Psoas muscle (tissue), 7 donors: ENCODE measurements at regions not wholly inside any gene's neighbourhood (a gene's known extent, or its start where the extent isn't known, plus 50 kb on each side); places are given as distances from the start of the nearest gene placed in this dataset.

Experiments
- ATAC-seq, 4 donors: fragments of 200-7000 bp; cut with Tn5 transposase; one replicate each; pipeline ENCODE4 v1.9.1; 2020; ENCODE audit warnings: moderate library complexity in 3 of 4, mild to moderate bottlenecking in 2 of 4
- DNase-seq, 2 donors: peaks; one replicate each; pipeline ENCODE4 v3.0.0-alpha.2; 2020
- H3K27ac ChIP-seq: fragments of 200-600 bp; one replicate; pipeline ENCODE4 v1.8.0; 2022
- H3K27me3 ChIP-seq, 3 donors: fragments of 200-600 bp in 1 of 3; one replicate each; pipeline versions ENCODE4 v1.6.1 to v1.8.0; 2013 to 2022; ENCODE audit warnings: low read length in 2 of 3, mild to moderate bottlenecking in 2 of 3, moderate library complexity in 1 of 3; ENCODE audit not compliant: insufficient read depth in 3 of 3
- H3K36me3 ChIP-seq, 2 donors: fragments of 200-600 bp in 1 of 2; one replicate each; pipeline versions ENCODE4 v1.6.1 to v1.8.0; 2013 to 2022; ENCODE audit warnings: low read depth in 1 of 2, mild to moderate bottlenecking in 1 of 2, moderate library complexity in 1 of 2; ENCODE audit not compliant: insufficient read depth in 1 of 2
- H3K4me1 ChIP-seq: fragments of 200-600 bp; one replicate; pipeline ENCODE4 v1.8.0; 2022
- H3K4me3 ChIP-seq: fragments of 200-600 bp; one replicate; pipeline ENCODE4 v1.8.0; 2022; ENCODE audit warnings: mild to moderate bottlenecking
- H3K9me3 ChIP-seq: fragments of 200-600 bp; one replicate; pipeline ENCODE4 v1.8.0; 2022
- CTCF ChIP-seq: fragments of 200-600 bp; IDR thresholded peaks from one replicate; pipeline ENCODE4 v1.8.0; 2022; ENCODE audit warnings: antibody characterized with exemption
- whole genome bisulfite sequencing, 3 donors: extraction: QIAGEN DNeasy Blood & Tissue Kit; methylation state at CpG; one replicate each; pipeline versions ENCODE4 v1.1.6 to v1.1.7; 2013; 5-methylcytosine and 5-hydroxymethylcytosine counted together
- intact Hi-C, 2 donors: fragments of 100-400 bp; cut with DNase I; formaldehyde crosslinking; loops; one replicate each; pipeline versions ENCODE4 v1.11.0 to v1.14.2; 2022
- donor health status: healthy with polysubstance abuse.
- donor health status: DM: no; HTN: no; CAD: no; lungs with moderate emphysema.
- donor health status: Bipolar disorder and iron deficiency.
- donor health status: healthy.
- donor health status: DM: yes; HTN: yes; CAD: no.
- donor health status: DM: no; HTN: no; CAD: no.
- donor health status: DM: yes; HTN: yes; CAD: no.

- Histone ChIP-seq H3K27me3 (no peaks in the 10 kb centered on the region), H3K36me3 (no peaks in the 10 kb centered on the region), H3K27ac (no peak overlapping the region), H3K4me1 (no peaks in the 10 kb centered on the region), H3K9me3 (no peaks in the 10 kb centered on the region), H3K4me3 (no peak overlapping the region)
- DNase-seq (no peak), ATAC-seq (no peak)
- WGBS, 3 donors: 78 to 90% (median 85%) methylated on average over 2 of the region's 2 CpGs
- intact Hi-C loops: no loop called here
- TF ChIP-seq CTCF: no peak
Measured at GRCh38 chr18:64519201-64519600, 370.3 kb upstream of the LINC00305 start.

GRCh38 chr18:64518191-64518590 is 369.3 kb upstream of the LINC00305 start:
- DNase-seq (no peak), ATAC-seq (no peak)
- Histone ChIP-seq H3K4me1 (no peaks in the 10 kb centered on the region), H3K36me3 (no peaks in the 10 kb centered on the region), H3K27ac (no peak overlapping the region), H3K27me3 (no peaks in the 10 kb centered on the region), H3K4me3 (no peak overlapping the region), H3K9me3 (no peaks in the 10 kb centered on the region)
- intact Hi-C loops: no loop called here
- TF ChIP-seq CTCF: no peak
- WGBS, 3 donors: 93 to 94% (median 93%) methylated on average over 2 of the region's 2 CpGs

DNA sequence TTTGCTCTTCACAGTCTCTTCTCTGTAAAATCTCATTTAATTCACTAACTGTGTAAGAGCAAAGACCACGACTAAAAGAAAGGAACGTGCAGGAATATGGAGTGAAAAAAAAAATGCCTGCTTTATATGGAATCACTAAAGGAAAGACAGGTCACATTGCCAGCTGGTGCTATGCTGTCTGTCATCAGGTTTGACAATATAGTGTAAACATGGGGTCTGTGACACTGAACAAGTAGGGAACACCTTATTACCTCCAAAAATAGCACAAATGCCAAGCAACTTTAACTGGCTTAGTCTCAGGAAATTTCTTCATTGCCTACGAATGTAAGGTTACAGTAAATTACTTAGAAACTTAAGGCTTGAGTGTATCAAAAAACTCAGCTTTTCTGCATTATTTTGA is 364.5 kb upstream of the LINC00305 start:
- TF ChIP-seq CTCF: no peak
- no peak for ATAC-seq
- Histone ChIP-seq H3K4me1 (no peaks in the 10 kb centered on the region), H3K27ac (no peak overlapping the region), H3K4me3 (no peak overlapping the region), H3K27me3 (no peaks in the 10 kb centered on the region), H3K9me3 (no peaks in the 10 kb centered on the region), H3K36me3 (no peaks in the 10 kb centered on the region)
- no peak for DNase-seq
- 30 to 45% (median 31%) methylated on average over 3 of the region's 3 CpGs for WGBS, 3 donors
- intact Hi-C loops: no loop called here

- H3K4me1 ChIP-seq: no peaks in the 10 kb centered on the region
- DNase-seq: no peak
- H3K27ac ChIP-seq: no peak overlapping the region
- intact Hi-C loops: no loop called here
- no peaks in the 10 kb centered on the region for H3K9me3 ChIP-seq
- no peaks in the 10 kb centered on the region for H3K27me3 ChIP-seq
- no peak for TF ChIP-seq CTCF
- ATAC-seq: no peak
- H3K4me3 ChIP-seq: no peak overlapping the region
- no peaks in the 10 kb centered on the region for H3K36me3 ChIP-seq
- 79 to 93% (median 88%) methylated on average over 5 of the region's 5 CpGs for WGBS, 3 donors
Measured at GRCh38 chr18:64490207-64490606, 341.3 kb upstream of the LINC00305 start.

DNA sequence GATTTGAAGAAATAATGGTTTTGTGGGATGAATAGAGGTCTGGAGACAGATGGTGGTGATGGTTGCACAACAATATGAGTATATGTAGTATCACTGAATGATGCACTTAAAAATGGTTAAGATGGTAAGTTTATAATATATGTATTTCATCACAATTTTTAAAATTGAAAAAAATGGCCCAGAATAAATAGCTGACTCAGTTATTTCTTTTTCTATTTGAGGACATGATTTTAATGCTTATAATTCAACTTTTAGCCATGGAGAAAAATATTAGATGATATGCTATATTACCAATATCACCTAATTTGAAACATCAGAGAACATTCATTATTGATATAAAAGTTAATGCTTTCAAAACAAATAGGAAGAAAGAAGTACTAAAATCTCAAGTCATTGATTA is 339.8 kb upstream of the LINC00305 start:
- Histone ChIP-seq H3K36me3 (no peaks in the 10 kb centered on the region), H3K4me3 (no peak overlapping the region), H3K4me1 (no peaks in the 10 kb centered on the region), H3K27ac (no peak overlapping the region), H3K9me3 (no peaks in the 10 kb centered on the region), H3K27me3 (no peaks in the 10 kb centered on the region)
- no peak for TF ChIP-seq CTCF
- ATAC-seq: no peak
- no peak for DNase-seq
- intact Hi-C loops: no loop called here
